Vagina (tissue), 2 donors: ENCODE measurements at regions not wholly inside any gene's neighbourhood (a gene's known extent, or its start where the extent isn't known, plus 50 kb on each side); places are given as distances from the start of the nearest gene placed in this dataset.

Experiments
- DNase-seq, 2 donors: peaks; one replicate each; pipeline ENCODE4 v3.0.0-alpha.2; 2017; ENCODE audit errors: extremely low spot score in 2 of 2
- H3K27ac ChIP-seq: fragments of 200-600 bp; sonication (generic); one replicate; pipeline ENCODE4 v1.5.1; 2019
- H3K27me3 ChIP-seq: fragments of 200-600 bp; sonication (generic); one replicate; pipeline ENCODE4 v1.5.1; 2019
- H3K36me3 ChIP-seq, 2 donors: fragments of 200-600 bp; sonication (generic); one replicate each; pipeline ENCODE4 v1.5.1; 2017 to 2019
- H3K4me1 ChIP-seq: fragments of 200-600 bp; sonication (generic); one replicate; pipeline ENCODE4 v1.5.1; 2019
- H3K4me3 ChIP-seq, 2 donors: fragments of 200-600 bp; sonication (generic); 1 replicate in 1 of 2; 2 replicates in 1 of 2; pipeline ENCODE4 v1.5.1; 2016 to 2019
- H3K9me3 ChIP-seq: fragments of 200-600 bp; sonication (generic); one replicate; pipeline ENCODE4 v1.5.1; 2019
- POLR2A ChIP-seq, 2 donors: fragments of 450-650 bp; IDR thresholded peaks; one replicate each; pipeline ENCODE4 v1.6.1; 2017; ENCODE audit warnings: antibody characterized with exemption in 2 of 2, mild to moderate bottlenecking in 2 of 2, moderate library complexity in 2 of 2
- POLR2AphosphoS5 ChIP-seq, 2 donors: sonication (generic); formaldehyde crosslinking; IDR thresholded peaks; one replicate each; pipeline ENCODE4 v1.9.0; 2017; ENCODE audit warnings: antibody characterized with exemption in 2 of 2, mild to moderate bottlenecking in 2 of 2, low read depth in 1 of 2; ENCODE audit not compliant: insufficient read depth in 1 of 2
- intact Hi-C: fragments of 100-400 bp; cut with DNase I; formaldehyde crosslinking; loops from one replicate; pipeline ENCODE4 v1.15.1; 2023
- TF ChIP-seq, protein P1 (sequence below), 3 experiments: fragments of 450-650 bp in 2 of 3; fragments of 200-600 bp in 1 of 3; sonication (generic) in 1 of 3; IDR thresholded peaks; one replicate each; pipeline ENCODE4 v1.5.1; 2017 to 2019; ENCODE audit warnings: antibody characterized with exemption in 3 of 3, mild to moderate bottlenecking in 2 of 3, moderate library complexity in 2 of 3

- Histone ChIP-seq H3K4me1 (peaks cover 6% of the 10 kb centered on the region), H3K4me3 (no peak overlapping the region), H3K27me3 (no peaks in the 10 kb centered on the region), H3K36me3 (no peaks in the 10 kb centered on the region), H3K27ac (no peak overlapping the region), H3K9me3 (no peaks in the 10 kb centered on the region)
- no peak for TF ChIP-seq POLR2A (IDR thresholded peaks at IDR 0.05)
- TF ChIP-seq POLR2AphosphoS5 (IDR thresholded peaks at IDR 0.05; ENCODE audit: insufficient read depth in 1 of 2, low read depth in 1 of 2): no peak
- intact Hi-C loops: no loop called here
- no peak for DNase-seq
These were observed 330.1 kb downstream of the SPRY2 start for GRCh38 chr13:80010846-80011245.

- no peak overlapping the region for H3K4me3 ChIP-seq
- no peaks in the 10 kb centered on the region for H3K27me3 ChIP-seq
- H3K9me3 ChIP-seq: no peaks in the 10 kb centered on the region
- no peak overlapping the region for H3K27ac ChIP-seq
- no peaks in the 10 kb centered on the region for H3K36me3 ChIP-seq
- no peak for DNase-seq
- intact Hi-C loops: no loop called here
- TF ChIP-seq, protein P1, sequence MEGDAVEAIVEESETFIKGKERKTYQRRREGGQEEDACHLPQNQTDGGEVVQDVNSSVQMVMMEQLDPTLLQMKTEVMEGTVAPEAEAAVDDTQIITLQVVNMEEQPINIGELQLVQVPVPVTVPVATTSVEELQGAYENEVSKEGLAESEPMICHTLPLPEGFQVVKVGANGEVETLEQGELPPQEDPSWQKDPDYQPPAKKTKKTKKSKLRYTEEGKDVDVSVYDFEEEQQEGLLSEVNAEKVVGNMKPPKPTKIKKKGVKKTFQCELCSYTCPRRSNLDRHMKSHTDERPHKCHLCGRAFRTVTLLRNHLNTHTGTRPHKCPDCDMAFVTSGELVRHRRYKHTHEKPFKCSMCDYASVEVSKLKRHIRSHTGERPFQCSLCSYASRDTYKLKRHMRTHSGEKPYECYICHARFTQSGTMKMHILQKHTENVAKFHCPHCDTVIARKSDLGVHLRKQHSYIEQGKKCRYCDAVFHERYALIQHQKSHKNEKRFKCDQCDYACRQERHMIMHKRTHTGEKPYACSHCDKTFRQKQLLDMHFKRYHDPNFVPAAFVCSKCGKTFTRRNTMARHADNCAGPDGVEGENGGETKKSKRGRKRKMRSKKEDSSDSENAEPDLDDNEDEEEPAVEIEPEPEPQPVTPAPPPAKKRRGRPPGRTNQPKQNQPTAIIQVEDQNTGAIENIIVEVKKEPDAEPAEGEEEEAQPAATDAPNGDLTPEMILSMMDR (IDR thresholded peaks at IDR 0.05): no peak
- TF ChIP-seq POLR2AphosphoS5 (IDR thresholded peaks at IDR 0.05; ENCODE audit: insufficient read depth in 1 of 2, low read depth in 1 of 2): no peak
- TF ChIP-seq POLR2A (IDR thresholded peaks at IDR 0.05): no peak
- H3K4me1 ChIP-seq: peaks cover 6% of the 10 kb centered on the region
These were observed 330.6 kb downstream of the SPRY2 start for GRCh38 chr13:80010286-80010831.

DNA sequence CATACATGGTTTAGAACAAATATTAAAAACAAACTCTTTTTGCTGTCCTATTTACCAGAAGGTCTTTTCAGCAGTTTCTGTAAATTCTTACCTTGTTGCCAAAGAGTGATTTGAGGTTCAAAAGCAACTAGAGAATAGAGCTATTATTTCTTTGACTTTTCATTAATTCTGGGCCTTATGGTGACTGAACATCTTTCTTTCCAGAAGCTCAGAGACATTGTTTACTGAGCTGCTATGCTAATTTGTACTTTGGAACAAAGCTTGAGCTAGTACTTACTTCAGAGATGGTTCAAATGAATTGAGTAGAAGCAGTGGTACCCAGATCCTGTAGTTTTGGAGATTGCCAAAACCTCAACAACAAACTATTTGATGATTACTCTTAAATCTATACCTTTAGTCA lies 331.2 kb downstream of the SPRY2 start:
- DNase-seq: no peak
- intact Hi-C loops: no loop called here
- Histone ChIP-seq H3K27me3 (no peaks in the 10 kb centered on the region), H3K36me3 (no peaks in the 10 kb centered on the region), H3K27ac (no peak overlapping the region), H3K4me1 (peaks cover 6% of the 10 kb centered on the region), H3K4me3 (no peak overlapping the region), H3K9me3 (no peaks in the 10 kb centered on the region)
- no peak for TF ChIP-seq POLR2A (IDR thresholded peaks at IDR 0.05)
- TF ChIP-seq, protein P1 (IDR thresholded peaks at IDR 0.05): no peak

DNA sequence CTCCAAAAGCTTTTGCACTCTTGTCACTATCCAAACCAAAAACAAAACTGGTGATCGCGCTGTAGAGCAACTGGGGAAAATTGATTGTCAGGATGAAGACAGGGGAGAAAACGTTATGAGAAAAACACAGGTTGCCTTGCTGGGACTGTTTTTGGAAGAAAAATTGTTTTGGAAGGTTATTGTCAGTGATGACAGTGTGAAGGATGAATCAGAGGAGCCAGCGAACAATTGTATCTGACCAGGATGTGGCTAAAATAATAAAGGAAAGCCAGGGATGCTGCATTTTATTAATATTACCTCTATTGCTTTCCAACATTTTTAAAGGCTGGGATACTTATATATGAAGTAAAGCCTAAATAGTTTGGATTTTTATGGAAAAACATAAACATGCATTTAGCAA lies 334.0 kb downstream of the SPRY2 start:
- H3K4me1 ChIP-seq: peaks cover 6% of the 10 kb centered on the region
- intact Hi-C loops: no loop called here

GRCh38 chr13:80001510-80001842 lies 339.4 kb downstream of the SPRY2 start:
- H3K4me1 ChIP-seq: no peaks in the 10 kb centered on the region
- no peaks in the 10 kb centered on the region for H3K9me3 ChIP-seq
- H3K4me3 ChIP-seq: no peak overlapping the region
- no peaks in the 10 kb centered on the region for H3K36me3 ChIP-seq
- no peak overlapping the region for H3K27ac ChIP-seq
- H3K27me3 ChIP-seq: no peaks in the 10 kb centered on the region
- DNase-seq: no peak
- no peak for TF ChIP-seq POLR2A (IDR thresholded peaks at IDR 0.05)
- intact Hi-C loops: no loop called here

More for the DNA sequence above, 334.0 kb downstream of the SPRY2 start:
- no peak overlapping the region for H3K4me3 ChIP-seq
- H3K9me3 ChIP-seq: no peaks in the 10 kb centered on the region
- H3K27me3 ChIP-seq: no peaks in the 10 kb centered on the region
- no peaks in the 10 kb centered on the region for H3K36me3 ChIP-seq
- DNase-seq: no peak
- TF ChIP-seq POLR2AphosphoS5 (IDR thresholded peaks at IDR 0.05; ENCODE audit: insufficient read depth in 1 of 2, low read depth in 1 of 2) (no peak), POLR2A (IDR thresholded peaks at IDR 0.05) (no peak)
- TF ChIP-seq, protein P1 (IDR thresholded peaks at IDR 0.05): no peak
- no peak overlapping the region for H3K27ac ChIP-seq

GRCh38 chr13:80000684-80001509 lies 340.0 kb downstream of the SPRY2 start:
- TF ChIP-seq POLR2AphosphoS5 (IDR thresholded peaks at IDR 0.05; ENCODE audit: insufficient read depth in 1 of 2, low read depth in 1 of 2): no peak
- Histone ChIP-seq H3K36me3 (no peaks in the 10 kb centered on the region), H3K27me3 (no peaks in the 10 kb centered on the region), H3K4me1 (no peaks in the 10 kb centered on the region), H3K27ac (no peak overlapping the region), H3K9me3 (no peaks in the 10 kb centered on the region), H3K4me3 (no peak overlapping the region)
- intact Hi-C loops: no loop called here
- no peak for DNase-seq
